NB4 (cell line): ENCODE measurements at regions not wholly inside any gene's neighbourhood (a gene's known extent, or its start where the extent isn't known, plus 50 kb on each side); places are given as distances from the start of the nearest gene placed in this dataset.
A peak's percentile ranks its signal among the peaks of the same experiment; 100 is the strongest.
"Not testable (repeated sequence)": the region's sequence is repeated elsewhere in the genome, so short reads cannot be mapped to it uniquely, and the experiment has no call there.

ENCODE experiments used
- DNase-seq: peaks from one replicate; pipeline ENCODE4 v3.0.0; 2010; ENCODE audit warnings: low read depth
- H3K4me3 ChIP-seq: one replicate; pipeline ENCODE4 v1.5.1; 2011; ENCODE audit warnings: mild to moderate bottlenecking, low read depth, low read length, moderate library complexity
- CTCF ChIP-seq: IDR thresholded peaks from one replicate; pipeline ENCODE4 v1.5.1; 2012; ENCODE audit warnings: low read depth, low read length
- MAX ChIP-seq: IDR thresholded peaks from 2 replicates; pipeline ENCODE4 v1.6.1; 2011; ENCODE audit warnings: low read depth, low read length
- MYC ChIP-seq: IDR thresholded peaks from 2 replicates; pipeline ENCODE4 v1.6.1; 2011; ENCODE audit warnings: low read depth, low read length
- POLR2A ChIP-seq: IDR thresholded peaks from 2 replicates; pipeline ENCODE4 v1.6.1; 2011; ENCODE audit warnings: mild to moderate bottlenecking; ENCODE audit not compliant: insufficient read length; ENCODE audit errors: extremely low read depth

GRCh38 chr16:86737083-86737482 is 158.7 kb downstream of the FOXL1 start:
- DNase-seq, result no peak
- H3K4me3 ChIP-seq, result no peak overlapping the region
- TF ChIP-seq MAX (no peak), POLR2A (no peak), CTCF (no peak), MYC (no peak)

DNA sequence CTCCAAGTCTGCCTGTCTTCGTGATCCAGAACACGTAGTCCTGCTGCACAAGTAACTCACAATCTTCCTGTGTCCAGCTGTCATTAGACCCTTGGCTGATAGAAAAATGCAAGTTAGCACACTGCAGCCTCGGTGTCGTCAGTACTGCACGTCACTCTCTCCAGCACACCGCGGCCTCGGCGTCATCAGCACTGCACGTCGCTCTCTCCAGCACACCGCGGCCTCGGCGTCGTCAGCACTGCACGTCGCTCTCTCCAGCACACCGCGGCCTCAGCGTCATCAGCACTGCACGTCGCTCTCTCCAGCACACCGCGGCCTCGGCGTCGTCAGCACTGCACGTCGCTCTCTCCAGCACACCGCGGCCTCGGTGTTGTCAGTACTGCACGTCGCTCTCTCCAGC is 160.0 kb downstream of the FOXL1 start:
- H3K4me3 ChIP-seq, DNase-seq: not testable (repeated sequence)

DNA sequence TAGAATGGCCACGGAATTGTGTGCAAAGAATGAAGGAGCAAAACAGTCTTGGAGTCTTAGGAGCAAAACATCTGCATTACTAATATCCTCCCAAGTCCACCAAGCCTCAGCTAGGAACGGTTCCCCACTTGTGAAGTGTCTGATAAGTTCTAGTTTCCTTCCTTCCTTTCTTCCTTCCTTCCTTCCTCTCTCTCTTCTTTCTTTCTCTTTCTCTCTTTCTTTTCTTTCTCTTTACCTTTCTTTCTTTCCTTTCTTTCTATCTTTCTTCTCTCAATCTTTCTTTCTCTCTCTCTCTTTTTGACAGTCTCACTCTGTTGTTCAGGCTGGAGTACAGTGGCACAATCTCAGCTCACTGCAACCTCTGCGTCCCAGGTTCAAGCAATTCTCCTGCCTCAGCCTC is 160.8 kb downstream of the FOXL1 start:
- DNase-seq, result no peak
- no peak overlapping the region for H3K4me3 ChIP-seq
- no peak for TF ChIP-seq CTCF
- TF ChIP-seq POLR2A, result no peak
- TF ChIP-seq MYC, result no peak

GRCh38 chr16:86739808-86740207 is 161.5 kb downstream of the FOXL1 start:
- no peak for DNase-seq
- no peak for TF ChIP-seq MYC
- no peak for TF ChIP-seq MAX
- TF ChIP-seq CTCF, result no peak
- TF ChIP-seq POLR2A, result no peak
- no peak overlapping the region for H3K4me3 ChIP-seq

DNA sequence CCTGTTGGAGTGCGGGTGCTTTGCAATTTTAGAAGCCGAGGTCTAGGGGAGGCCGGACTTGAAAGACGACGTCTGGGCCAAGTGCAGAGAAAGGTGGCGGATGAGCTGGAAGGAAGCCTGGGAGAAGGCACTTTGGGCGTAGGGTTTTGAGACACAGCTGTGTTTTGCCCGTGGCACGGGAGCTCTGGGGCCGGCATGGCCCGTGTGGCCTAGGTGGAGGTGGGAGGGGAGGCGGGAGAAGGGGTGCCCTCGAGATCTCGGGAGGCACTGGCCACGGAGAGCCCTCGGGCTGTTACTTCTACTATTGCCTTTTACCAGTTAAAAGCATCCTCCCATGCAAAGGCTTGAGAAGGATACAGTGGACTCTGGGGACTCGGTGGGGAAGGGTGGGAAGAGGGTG is 161.9 kb downstream of the FOXL1 start:
- H3K4me3 ChIP-seq, result no peak overlapping the region
- TF ChIP-seq MAX (no peak), MYC (no peak), POLR2A (no peak), CTCF (no peak)
- no peak for DNase-seq

GRCh38 chr16:86740906-86741799 is 162.8 kb downstream of the FOXL1 start:
- peak; percentile 28 for DNase-seq
- no peak overlapping the region for H3K4me3 ChIP-seq
- TF ChIP-seq MAX, result no peak
- no peak for TF ChIP-seq POLR2A
- TF ChIP-seq MYC, result no peak
- TF ChIP-seq CTCF, result no peak
